GM23248 (cell line): ENCODE measurements at regions not wholly inside any gene's neighbourhood (a gene's known extent, or its start where the extent isn't known, plus 50 kb on each side); places are given as distances from the start of the nearest gene placed in this dataset.

Experiments used
- EZH2 ChIP-seq: fragments of 200-600 bp; sonication (generic); IDR thresholded peaks from 2 replicates; pipeline ENCODE4 v1.6.1; 2018; ENCODE audit warnings: antibody characterized with exemption, mild to moderate bottlenecking; ENCODE audit not compliant: insufficient read depth, poor library complexity, severe bottlenecking
- EZH2phosphoT487 ChIP-seq: fragments of 200-600 bp; sonication (generic); IDR thresholded peaks from 2 replicates; pipeline ENCODE4 v1.6.1; 2018; ENCODE audit warnings: antibody characterized with exemption, moderate library complexity, mild to moderate bottlenecking, low read depth; ENCODE audit not compliant: insufficient read depth

DNA sequence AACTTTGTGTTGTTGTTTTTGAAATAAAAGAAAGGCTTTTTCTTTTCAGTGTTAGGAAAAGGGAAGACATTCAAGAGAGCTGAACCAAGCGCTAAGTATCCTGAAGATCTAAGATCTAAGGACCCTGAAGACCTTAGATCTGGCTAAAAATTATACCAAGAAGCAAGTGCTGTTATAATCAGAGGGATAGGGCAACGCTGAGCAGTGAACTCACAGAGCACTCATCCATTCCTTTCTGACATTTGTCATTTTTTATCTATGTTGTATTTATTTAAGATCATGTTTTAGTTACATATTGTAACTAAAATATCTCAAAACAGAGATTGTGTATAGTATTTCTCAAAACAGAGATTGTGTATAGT is 60.5 kb upstream of the FAM216B start:
- TF ChIP-seq EZH2 (no peak), EZH2phosphoT487 (no peak)
